HPDE6-E6E7 (cell line): ENCODE measurements at regions not wholly inside any gene's neighbourhood (a gene's known extent, or its start where the extent isn't known, plus 50 kb on each side); places are given as distances from the start of the nearest gene placed in this dataset.

Source experiments
- DNase-seq: peaks from one replicate; pipeline ENCODE4 v3.0.0; 2011; ENCODE audit warnings: missing footprints; ENCODE audit errors: extremely low spot score

DNA sequence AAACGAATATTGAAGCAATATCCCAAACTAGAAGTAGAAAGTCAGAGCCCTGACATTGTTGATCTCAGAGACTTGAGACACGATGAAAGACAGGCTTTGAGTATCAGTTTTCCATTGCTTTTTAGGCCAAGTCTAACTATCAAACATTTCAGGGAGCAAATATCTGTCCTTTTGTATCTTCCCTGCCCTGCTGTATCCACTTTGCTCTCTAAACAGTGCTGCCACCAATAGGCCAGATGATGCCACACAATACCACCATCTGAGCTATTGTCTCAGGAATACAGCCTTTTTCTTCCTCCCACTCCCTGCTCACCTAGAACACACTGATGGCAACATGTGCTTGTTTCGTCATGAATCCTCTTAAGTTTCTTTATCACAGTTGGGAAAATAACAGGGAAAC lies 62.6 kb upstream of the SPAG17 start:
- DNase-seq: peak; percentile 51

DNA sequence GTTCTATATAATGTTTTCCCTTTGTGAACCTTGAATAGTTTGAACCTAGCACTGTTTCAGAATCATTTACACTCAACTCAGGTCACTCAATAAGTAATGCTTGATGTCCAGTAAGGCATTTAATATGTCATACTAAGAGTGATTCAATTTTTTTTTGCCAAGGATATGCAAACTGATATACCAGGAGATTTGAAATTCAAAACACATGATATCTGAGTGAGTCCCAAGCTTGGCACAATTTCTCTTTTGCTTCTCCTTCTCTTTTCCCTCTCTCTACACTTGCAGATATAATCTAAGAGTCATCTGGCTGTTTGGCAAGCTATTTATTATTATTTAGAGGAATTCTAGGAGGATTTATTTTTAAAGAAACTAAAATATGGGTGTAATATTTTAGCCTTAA lies 61.6 kb upstream of the SPAG17 start:
- no peak for DNase-seq

DNA sequence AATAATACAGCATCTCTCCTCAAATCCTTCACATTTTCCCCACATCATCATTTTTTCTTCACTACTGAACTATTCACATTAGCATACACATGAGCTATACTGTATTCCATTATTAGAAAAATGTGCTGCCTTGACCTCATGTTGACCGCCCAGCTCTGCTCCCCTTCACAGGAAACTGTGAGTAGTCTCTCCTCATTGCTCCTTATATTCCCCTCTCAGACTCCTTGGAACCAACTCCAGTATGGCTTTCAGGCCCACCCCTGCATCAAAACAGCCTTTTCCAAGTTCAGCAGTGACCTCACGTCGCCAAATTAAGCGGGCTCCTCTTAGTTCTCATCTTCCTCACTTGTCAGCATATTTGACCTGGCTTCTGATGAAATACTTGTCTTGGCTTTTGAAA lies 59.2 kb upstream of the SPAG17 start:
- DNase-seq: no peak

DNA sequence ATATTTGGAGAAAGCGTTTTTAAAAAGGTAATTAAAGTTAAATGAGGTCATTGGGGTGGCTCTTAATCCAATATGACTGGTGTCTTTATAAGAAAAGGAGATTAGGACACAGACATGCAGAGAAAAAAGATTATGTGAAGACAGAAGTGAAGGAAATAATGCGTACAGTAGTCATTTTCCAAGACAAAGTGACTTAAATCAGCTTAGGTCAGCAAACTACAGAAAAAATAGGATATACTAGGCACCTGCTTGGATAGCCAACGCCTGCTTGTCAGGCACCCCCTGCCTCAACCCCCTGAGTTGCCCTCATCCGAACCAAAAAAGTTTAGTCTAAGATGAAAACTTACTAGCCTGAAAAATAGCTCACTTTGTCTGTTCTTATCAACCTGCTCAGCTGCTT lies 58.2 kb upstream of the SPAG17 start:
- no peak for DNase-seq
